Inflammatory macrophage treated with lipopolysaccharide for 4 hours (primary cell): ENCODE measurements at regions not wholly inside any gene's neighbourhood (a gene's known extent, or its start where the extent isn't known, plus 50 kb on each side); places are given as distances from the start of the nearest gene placed in this dataset.
"Not testable (repeated sequence)": the region's sequence is repeated elsewhere in the genome, so short reads cannot be mapped to it uniquely, and the experiment has no call there.

Experiments used
- DNase-seq: peaks from one replicate; pipeline ENCODE4 v3.0.0-alpha.2; 2020

DNA sequence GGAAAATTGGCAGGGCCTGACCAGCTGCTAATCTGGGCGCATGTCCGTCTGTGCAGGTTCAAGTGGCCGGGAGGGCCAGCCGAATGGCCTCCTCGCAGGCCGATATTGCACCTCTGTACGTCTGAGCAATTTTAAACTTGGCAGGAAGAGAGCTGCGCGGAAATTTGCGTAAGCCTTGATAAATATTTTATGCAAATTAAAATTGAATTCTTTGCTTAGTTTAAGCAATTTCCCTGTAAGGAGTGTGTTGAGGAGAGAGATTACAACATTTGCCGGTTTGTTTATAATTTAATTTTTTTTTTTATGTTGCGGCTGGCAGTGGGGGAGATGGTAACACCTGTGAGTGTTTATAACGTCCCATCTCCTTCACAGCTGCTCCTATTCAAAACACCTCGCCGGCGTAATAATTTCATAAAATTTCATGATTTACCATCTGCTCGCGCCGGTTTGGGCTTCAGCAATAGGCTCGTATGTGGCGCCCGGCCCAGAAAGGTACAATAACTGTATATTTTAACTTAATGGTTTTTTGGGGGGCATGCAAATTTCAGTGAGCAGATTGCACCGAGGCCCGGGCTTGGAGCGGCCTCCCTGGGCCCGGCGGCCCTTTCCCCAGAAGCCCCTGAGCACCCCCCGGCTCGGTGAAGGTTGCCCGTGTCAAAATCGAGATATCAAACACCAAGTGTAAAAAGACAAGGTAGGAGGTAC, 269.4 kb upstream of the MVB12B start:
- no peak for DNase-seq

DNA sequence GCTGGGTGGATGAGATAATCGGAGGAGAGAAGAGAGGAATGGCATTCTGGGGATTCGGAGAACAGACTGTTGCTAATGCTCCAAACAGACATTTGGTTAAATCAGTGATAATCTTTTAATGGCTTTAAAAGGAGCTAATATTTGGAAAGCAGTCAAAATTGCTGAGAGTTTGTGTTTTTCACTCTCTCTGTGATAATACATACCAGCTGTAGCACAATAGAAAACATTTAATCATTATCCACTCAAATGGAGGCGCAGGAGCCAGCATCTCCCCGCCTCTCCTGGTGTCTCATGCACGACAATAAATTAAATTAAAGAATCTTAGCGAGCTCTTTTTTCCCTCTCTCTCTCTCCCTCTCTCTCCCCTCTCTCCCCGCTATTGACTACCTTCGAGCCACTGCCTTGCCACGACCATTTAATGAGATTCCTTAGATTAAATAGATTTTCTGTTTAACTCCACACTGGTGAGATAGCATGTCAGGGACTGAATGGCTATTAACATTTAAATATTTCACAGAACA, 268.6 kb upstream of the MVB12B start:
- DNase-seq: no peak

DNA sequence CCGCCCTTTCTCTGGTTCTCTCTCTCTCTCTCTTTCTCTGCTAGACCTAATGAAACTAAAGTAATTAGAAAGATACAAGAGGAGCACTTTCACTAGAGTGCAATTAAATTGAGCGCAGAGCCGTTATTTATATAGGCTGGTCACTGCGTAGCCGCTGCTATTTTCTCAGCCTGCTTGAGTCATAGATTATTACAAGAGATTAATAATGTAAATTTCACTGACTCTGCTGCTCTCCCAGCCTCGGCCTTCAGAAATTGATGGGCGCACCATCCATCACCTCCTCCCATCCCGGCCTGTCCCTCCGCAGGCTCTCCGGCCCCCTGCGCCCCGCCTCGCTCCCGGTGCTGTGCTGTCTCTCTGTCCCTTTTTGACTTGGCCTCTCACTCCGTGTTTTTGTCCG, 268.0 kb upstream of the MVB12B start:
- no peak for DNase-seq

DNA sequence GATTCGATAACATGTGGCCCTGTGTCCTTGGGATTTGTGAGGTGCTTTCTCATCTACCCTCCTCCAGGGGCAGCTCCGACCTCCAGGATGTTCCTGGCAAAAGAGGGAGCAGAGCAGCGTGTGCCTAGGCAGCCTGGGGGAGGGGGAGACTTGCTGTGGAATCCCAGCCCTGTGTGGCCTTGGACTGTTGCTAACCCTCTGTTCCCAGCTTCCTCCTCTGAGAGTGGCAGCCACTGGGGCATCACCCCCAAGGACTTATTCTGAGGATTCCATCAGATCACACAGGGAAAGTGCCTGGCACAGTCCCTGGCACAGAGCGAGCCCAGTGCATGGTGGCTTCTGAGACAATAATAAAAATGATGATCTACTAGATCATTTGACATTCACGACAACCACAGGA, 265.1 kb upstream of the MVB12B start:
- no peak for DNase-seq

DNA sequence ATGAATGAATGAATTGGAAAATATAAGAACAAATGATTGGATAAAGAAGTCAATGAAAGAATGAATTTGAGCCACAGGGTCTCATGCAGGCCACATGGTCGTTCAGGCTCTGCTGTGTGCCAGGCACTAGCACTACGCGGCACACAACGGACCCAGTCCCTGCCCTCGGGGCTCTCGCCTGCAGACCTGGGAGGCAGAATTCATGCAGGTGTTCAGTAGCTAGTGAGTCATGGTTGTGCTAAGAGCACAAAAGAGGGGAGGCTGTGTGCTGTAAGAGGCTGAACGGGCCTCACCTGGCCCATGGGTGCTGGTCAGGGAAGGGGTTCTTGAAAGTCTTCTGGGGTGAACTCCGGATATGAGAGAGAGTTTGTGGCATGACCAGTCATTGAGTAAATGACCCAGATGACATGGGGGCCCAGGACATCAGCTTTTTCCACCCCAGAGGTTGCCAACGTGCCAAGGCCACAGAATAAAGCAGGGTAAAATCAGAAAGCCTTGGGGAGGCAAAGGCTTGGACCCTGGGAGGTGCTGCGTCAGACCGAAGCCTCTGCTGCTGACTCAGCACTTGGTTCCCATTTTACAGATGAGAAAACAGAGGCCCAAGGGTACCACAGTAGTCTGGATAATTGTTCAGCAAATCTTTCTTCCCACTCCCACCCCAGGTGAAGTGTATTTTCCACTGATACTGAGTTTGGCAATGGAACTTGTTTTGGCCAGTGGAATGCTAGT, 264.3 kb upstream of the MVB12B start:
- DNase-seq: no peak

DNA sequence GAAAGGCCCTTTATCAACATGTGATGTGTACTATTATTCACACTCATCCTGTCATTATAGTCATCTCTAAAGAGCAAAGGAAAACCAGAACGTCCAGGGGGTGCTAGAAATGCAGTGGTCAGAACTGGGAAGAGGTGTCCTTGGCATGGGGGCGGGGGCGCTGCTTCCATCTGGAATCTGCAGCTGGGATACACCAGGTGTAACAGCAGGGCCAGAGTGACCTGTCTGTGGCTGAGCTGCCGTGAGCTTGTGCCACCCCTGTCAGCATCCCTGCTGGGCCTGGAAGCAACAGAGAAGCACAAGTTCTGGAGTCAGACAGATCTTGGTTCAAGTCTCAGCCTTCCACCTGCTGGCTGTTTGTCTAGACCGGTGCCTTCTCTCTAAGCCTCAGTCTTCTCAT, 263.3 kb upstream of the MVB12B start:
- DNase-seq: no peak

DNA sequence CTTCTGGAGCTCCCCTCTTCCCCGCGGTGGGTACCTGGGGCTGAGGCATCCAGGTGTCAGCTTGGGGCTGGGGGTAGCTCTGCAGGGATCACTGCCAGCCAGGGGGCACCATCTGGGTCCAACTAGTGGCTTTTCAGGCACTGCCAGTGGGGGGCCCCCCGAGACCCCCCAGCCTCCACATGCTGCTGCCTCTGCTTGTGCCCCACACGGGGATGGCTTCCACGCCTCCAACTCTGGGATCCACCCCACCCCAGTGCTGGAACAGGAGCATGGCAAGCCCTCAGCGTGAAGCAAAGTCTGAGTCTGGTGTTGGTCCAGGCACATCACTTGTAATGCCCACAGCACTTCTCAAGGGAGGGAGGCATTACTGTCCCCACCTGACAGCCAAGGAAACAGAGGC, 260.5 kb upstream of the MVB12B start:
- DNase-seq: no peak

DNA sequence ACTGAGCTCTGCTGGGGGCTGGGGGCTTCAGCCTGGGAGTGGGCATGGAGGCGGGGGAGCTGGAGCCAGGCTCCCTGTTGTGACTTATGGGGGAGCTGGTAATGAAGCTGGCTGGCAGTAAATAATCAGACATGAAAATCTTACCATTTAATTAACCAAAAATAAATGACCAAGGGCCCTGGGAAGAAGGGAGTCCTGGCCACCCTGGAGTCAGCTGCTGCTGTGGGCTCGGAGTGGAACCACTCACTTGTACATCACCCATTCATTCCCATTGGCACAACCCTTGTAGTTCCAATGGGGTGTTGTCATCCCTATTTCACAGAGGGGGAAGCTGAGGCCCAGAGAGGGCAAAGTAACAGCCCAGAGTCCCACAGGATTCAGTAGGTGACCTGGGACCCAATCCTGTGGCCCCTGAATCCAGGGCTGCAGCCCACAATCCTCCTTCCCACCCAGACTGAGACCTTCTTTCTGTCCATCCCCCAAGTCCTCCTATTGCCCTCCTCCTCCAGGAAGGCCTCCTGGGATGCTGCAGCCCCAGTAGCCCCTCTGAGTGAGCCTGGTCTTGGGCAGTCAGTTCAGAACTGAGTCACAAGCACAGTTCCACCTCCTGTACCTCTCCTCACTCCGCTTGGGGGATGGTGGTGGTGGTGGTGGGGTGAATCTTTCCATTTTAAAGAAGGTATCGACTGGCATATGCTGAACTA, 259.4 kb upstream of the MVB12B start:
- no peak for DNase-seq

DNA sequence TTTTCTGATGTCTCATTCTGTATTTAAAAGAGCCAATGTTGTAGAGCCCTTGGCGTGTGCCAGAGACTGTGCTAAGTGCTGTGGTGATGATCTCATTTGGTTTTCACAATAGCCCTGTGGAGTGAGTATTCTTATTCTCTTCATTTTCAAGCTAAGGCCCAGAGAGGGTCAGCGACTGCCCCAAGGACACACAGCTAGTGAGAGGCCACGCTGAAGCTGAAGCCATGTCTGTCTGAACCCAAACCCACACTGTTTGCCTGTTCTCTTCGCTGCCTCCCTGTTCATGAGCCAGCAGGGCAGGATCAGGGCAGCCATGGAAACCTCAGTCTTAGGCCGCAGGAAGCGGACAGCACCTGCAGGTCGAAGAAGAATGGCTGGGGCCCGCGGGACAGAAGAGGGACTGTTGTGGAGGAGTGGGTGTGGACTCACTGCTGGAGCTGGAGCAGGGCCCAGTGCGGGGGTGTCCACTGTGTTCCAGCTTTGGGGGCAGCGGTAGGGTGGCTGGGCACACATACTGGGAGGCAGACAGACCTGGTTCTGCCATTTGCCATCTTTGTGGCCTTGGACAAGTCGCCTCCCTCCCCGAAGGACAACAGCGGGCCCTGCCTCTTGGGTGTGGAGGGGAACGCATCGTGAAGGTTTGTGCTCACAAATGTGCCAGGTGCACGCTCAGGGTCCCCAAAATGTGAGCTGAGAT, 257.9 kb upstream of the MVB12B start:
- DNase-seq: no peak

DNA sequence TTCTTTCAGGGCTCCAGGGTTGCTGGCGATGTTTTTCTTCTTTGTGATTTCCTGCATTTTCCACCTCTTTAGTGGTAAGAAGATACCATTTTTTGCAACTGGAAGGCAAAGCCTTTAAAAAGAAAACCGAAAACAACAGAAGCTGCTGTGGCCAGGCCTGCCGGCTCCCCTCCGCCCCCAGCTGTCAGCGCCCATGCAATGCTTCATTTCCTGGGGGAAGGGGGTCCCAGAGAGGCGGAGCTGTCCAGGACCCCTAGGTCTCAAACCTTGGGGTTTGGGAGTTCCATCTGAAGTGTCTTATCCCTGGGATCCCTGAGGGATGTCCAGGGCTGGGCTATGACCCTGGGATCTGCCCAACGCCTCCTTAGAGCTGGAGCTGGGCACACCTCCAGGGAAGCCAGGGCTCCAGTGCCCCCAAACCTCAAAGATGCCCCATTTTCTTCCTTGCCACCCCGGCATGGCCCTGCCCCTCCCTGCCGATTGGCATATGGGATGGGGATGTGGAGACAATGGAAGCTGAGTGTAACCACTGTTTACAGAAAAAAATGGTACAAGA, 257.2 kb upstream of the MVB12B start:
- no peak for DNase-seq

DNA sequence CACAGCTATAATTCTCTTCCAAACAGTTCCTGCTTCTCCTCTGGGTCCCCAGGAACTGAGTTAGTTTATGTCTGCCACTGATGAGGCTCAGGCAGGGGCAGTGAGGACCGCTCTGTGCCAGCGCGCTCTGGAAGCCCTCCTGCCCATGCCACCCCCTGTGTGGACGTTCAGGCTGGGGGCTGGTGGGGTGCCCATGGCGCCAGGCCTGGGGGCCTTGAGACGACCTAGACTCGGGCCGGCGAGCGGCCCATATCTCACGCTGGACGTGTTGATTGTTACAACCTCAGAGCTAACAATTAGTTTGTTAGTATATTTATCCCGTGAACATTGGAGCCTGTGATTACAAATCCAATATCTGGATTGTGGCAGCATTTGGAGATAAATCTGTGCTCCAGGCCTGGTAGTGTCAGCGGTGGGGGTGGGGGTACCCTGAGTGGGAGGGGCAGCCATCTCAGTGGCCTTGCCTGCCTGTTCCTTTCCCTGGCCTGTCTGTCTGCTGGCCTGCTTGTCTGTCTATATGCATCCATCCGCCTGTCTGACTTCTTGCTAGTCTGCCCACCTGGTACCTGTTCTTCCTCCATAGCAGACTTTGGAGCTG, 256.5 kb upstream of the MVB12B start:
- no peak for DNase-seq

DNA sequence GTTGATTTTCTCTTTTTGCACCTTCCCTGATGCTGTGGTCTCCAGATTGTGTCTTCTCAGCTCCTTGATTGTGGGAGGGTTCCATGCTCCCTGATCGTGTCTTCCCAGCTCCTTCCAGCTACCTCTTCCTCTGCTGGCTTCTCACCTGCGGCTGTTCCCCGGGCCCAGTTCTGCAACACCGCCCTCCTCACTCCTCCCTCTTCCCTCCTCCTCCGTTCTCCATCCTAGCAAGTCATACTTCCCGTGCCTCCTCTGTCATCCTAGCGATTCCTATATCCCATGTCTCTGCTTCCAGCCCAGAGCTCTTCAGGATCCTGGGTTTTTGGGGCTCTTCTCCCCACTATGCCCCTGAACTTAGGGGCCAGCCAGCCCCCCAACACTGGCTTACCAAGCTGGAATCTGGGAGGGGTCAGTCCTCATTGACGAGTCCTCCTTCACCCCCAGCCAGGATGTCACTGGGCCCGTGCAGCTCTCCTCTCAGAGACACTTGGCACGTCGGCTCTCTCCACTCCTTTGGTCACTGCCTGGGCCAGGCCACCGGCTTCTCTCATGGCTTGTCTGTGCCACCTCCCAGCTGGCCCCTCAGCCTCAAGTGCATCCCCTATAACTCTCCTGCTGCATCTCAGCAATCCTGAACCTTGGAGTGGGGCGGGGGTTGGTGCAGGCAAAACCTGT, 255.4 kb upstream of the MVB12B start:
- no peak for DNase-seq

DNA sequence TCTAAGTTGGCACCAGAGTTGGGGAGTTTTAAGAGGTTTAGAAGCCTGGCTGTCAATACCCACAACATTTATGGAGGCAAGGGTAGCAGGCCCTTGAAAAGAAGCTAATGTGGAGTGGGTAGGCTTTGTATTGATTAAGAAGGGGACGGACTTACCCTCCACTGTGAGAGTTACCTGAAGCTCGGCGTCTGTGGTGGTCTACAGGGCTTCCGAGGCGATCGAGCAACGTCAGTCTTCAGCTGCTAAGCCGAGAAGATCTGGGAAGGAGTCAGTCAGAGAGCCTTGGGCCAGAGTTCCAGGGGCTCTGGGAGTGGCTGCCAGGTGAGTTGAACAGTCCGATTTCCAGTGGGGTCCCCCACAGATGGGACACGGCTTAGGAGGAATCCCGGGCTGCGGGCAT, 249.0 kb upstream of the MVB12B start:
- not testable (repeated sequence) for DNase-seq

DNA sequence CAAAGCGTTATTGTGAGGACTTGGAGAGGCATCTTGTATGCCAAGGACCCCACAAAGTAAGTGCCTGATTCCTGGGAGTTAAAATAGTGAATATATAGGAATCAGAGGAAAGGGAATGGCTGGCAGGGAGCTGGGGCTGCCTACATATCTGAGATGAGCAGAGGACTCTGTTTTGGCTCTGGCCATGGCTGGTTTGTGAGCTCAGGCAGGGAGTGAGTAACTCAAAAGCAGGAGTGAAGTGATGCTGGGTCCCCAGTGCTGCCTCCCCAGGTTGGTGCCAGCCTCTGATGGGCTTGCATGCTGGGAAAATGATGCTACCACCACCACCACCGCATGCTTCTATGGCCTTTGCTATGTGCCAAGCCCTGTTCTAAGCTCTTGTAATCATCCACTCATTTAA, 246.0 kb upstream of the MVB12B start:
- no peak for DNase-seq

DNA sequence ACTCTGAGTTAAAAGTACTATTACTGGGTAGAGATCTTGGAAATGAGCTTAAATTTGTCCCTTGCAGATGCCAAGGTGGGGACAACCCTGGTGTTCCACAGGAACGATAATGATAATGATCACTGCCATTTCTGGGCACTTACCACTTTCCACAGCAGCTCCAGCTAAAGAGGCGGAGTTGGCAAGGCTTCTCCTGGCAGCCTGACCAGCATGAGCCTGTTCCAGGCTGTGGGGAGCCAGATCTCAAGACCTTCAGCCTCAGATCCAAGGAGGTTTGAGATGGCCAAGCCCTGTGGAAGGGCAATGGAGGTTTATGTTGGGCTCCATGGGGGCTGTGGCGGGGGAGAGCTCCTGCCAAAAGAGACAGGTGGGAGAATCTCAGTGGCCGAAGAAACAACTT, 244.9 kb upstream of the MVB12B start:
- DNase-seq: no peak

DNA sequence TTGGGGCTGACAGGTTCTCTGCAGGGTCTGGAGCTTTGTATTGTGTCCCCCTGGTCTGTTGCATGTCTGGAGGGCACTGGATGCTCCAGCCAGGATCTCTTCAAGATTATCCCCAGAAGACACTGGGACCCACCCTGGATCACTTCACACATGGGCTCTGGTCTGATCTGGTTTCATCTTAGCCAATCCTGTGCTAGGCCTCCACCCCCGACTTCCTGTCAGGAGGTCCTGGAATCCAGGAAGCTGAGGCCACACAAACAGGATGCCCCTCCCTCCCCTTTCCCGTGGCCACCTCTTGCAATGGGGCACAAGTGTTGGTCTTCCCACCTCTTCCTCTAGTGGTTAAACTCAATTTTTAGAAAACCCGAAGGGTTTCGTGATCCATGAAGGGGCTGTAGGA, 242.6 kb upstream of the MVB12B start:
- no peak for DNase-seq

DNA sequence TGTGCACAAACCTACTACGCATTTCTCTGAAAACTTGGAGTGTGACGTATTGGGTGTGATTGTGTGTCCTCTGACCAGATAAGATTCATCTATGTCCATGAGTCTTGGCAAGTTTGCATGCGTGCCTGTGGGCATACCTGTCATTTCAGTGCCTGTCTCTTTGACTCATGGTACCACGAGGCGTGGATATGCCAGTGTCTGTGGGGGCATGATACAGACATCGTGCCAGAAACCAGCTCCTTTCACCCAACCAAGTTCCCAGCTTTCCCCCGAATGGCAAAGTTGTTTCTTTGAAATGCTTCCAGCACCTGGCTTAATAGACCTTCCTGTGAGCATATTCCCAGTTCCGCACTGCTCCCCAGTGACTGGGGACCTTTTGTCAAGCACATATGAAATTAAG, 241.9 kb upstream of the MVB12B start:
- DNase-seq: no peak

DNA sequence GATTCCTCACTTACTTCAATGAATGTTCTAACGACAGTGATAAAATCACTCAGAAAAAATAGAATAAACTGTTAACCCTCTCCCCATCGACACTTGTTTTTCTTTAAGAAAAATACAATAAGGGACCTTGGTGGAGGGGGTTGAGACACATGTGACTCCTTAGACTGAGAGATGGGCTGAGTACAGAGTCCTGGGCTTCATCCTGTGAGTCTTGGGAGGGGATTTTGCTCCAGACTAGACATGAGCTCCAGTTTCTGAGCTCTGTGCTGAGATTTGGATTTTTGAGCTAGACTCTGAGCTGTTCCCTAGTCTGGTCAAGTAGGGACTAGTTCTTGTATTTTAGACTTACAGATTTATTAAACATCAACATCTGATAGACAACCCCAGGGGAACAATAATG, 241.5 kb upstream of the MVB12B start:
- no peak for DNase-seq

DNA sequence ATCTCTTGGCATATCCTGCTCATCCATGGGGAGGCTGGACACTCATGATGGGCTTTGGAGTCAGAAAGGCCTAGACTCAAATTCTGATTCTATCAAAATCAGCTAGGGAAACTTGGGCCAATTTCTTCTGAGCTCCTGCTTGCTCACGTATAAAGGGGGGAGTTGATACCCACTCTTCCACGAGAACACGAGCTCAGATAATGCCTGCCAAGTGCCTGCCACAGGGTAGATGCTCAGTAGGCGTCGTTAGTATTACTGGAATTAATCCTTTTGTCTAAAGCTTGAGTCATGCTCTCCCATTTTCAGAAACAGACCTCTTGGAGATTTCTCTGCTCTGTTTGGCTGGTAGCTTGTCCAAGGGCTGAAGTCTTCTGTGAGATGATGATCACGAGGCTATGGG, 238.3 kb upstream of the MVB12B start:
- DNase-seq: no peak

DNA sequence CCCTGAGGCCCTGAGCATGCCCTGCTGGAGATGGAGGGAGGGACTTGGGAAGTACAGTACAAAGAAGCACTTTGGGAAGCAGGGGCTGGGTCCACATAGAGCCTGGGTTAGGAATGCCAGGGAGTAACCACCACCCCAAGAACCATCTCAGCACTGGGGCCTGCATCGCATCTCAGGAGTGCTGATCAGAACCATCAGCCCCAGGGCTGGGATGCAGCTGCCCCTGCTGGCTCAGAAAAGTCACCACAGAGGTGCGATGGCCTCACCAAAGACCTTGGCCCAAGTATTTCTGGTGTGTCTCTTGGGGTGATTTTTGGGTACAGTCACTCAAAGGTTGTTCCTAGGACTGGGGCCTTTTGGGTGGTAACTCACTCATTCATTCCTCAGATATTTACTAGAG, 236.8 kb upstream of the MVB12B start:
- no peak for DNase-seq

DNA sequence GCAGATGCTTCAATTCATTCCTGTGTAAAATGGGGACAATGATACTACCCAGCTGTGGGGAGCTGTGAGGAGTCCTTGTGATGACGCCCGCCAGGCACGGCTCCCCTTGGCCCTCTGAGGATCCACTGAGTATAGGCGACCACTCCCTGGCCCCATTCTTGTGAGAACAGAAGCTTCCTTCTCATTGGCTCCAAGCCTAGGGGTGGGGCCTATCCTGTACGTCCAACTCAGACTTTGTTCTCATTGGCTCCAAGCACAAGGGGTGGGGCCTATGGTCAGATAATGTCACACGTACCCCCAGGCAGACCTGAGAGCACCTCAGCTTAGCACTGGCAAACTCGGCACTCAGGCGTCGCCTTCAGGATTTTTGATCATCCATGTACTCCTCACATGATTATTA, 232.9 kb upstream of the MVB12B start:
- no peak for DNase-seq
